ENCODE measurements at regions not wholly inside any gene's neighbourhood (a gene's known extent, or its start where the extent isn't known, plus 50 kb on each side); places are given as distances from the start of the nearest gene placed in this dataset.

- FAIRE-seq (no peak), DNase-seq (ENCODE audit: low read depth) (no peak)
- no peak overlapping the region for H3K4me3 ChIP-seq (ENCODE audit: low read depth, low read length)
- H3K27me3 ChIP-seq (ENCODE audit: control insufficient read depth, insufficient read depth, low read length), result no peaks in the 10 kb centered on the region
- TF ChIP-seq CTCF (IDR thresholded peaks at IDR 0.05; ENCODE audit: insufficient read depth, low read length, severe bottlenecking), result no peak
- H3K36me3 ChIP-seq (ENCODE audit: control insufficient read depth, insufficient read depth, low read length), result no peaks in the 10 kb centered on the region
Observed at GRCh38 chr4:177116161-177116560, 193.5 kb upstream of the NEIL3 start.

- DNase-seq (ENCODE audit: low read depth), result no peak
- Histone ChIP-seq H3K27me3 (ENCODE audit: control insufficient read depth, insufficient read depth, low read length) (no peaks in the 10 kb centered on the region), H3K36me3 (ENCODE audit: control insufficient read depth, insufficient read depth, low read length) (no peaks in the 10 kb centered on the region), H3K4me3 (ENCODE audit: low read depth, low read length) (no peak overlapping the region)
- TF ChIP-seq CTCF (IDR thresholded peaks at IDR 0.05; ENCODE audit: insufficient read depth, low read length, severe bottlenecking), result no peak
- no peak for FAIRE-seq
Observed at GRCh38 chr4:177117256-177117655, 192.4 kb upstream of the NEIL3 start.

- DNase-seq (ENCODE audit: low read depth) (peak; percentile 74), FAIRE-seq (no peak)
- Histone ChIP-seq H3K4me3 (ENCODE audit: low read depth, low read length) (no peak overlapping the region), H3K27me3 (ENCODE audit: control insufficient read depth, insufficient read depth, low read length) (no peaks in the 10 kb centered on the region), H3K36me3 (ENCODE audit: control insufficient read depth, insufficient read depth, low read length) (no peaks in the 10 kb centered on the region)
- no peak for TF ChIP-seq CTCF (IDR thresholded peaks at IDR 0.05; ENCODE audit: insufficient read depth, low read length, severe bottlenecking)
Observed at GRCh38 chr4:177118596-177118995, 191.1 kb upstream of the NEIL3 start.

- no peak for FAIRE-seq
Observed at GRCh38 chr4:177119021-177119471, 190.6 kb upstream of the NEIL3 start.

GRCh38 chr4:177119691-177120090 lies 190.0 kb upstream of the NEIL3 start:
- DNase-seq (ENCODE audit: low read depth) (no peak), FAIRE-seq (no peak)
- no peak overlapping the region for H3K4me3 ChIP-seq (ENCODE audit: low read depth, low read length)
- no peak for TF ChIP-seq CTCF (IDR thresholded peaks at IDR 0.05; ENCODE audit: insufficient read depth, low read length, severe bottlenecking)
- H3K27me3 ChIP-seq (ENCODE audit: control insufficient read depth, insufficient read depth, low read length), result no peaks in the 10 kb centered on the region
- no peaks in the 10 kb centered on the region for H3K36me3 ChIP-seq (ENCODE audit: control insufficient read depth, insufficient read depth, low read length)

More at GRCh38 chr4:177119021-177119471, 190.6 kb upstream of the NEIL3 start:
- Histone ChIP-seq H3K4me3 (ENCODE audit: low read depth, low read length) (no peak overlapping the region), H3K36me3 (ENCODE audit: control insufficient read depth, insufficient read depth, low read length) (no peaks in the 10 kb centered on the region), H3K27me3 (ENCODE audit: control insufficient read depth, insufficient read depth, low read length) (no peaks in the 10 kb centered on the region)
- DNase-seq (ENCODE audit: low read depth), result no peak
- no peak for TF ChIP-seq CTCF (IDR thresholded peaks at IDR 0.05; ENCODE audit: insufficient read depth, low read length, severe bottlenecking)

GRCh38 chr4:177123811-177124210 lies 185.9 kb upstream of the NEIL3 start:
- no peak for FAIRE-seq
- Histone ChIP-seq H3K4me3 (ENCODE audit: low read depth, low read length) (no peak overlapping the region), H3K36me3 (ENCODE audit: control insufficient read depth, insufficient read depth, low read length) (no peaks in the 10 kb centered on the region), H3K27me3 (ENCODE audit: control insufficient read depth, insufficient read depth, low read length) (no peaks in the 10 kb centered on the region)
- DNase-seq (ENCODE audit: low read depth), result peak; percentile 82
- no peak for TF ChIP-seq CTCF (IDR thresholded peaks at IDR 0.05; ENCODE audit: insufficient read depth, low read length, severe bottlenecking)
